ENCODE measurements at regions not wholly inside any gene's neighbourhood (a gene's known extent, or its start where the extent isn't known, plus 50 kb on each side); places are given as distances from the start of the nearest gene placed in this dataset.

DNA sequence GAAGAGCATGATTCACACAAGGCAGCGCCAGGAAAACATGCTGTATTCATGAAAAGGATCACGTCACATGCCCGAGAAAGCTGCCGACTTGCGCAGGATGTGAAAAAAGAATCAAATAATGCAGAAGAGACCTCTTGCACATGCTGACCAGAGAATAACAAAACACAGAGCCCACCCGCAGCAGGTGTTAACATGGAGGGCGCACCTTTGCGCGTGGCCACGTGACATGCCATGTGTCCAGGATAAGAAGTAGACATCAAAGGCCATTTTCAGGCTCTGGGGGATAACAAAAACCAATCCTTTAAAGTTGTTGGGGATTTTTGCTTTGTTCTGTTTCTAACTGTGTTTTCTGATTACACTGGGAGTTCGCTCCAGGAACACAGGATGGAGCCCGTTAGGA lies 1332.8 kb downstream of the ZPLD1 start:
- DNase-seq (ENCODE audit: low spot score): no peak

DNA sequence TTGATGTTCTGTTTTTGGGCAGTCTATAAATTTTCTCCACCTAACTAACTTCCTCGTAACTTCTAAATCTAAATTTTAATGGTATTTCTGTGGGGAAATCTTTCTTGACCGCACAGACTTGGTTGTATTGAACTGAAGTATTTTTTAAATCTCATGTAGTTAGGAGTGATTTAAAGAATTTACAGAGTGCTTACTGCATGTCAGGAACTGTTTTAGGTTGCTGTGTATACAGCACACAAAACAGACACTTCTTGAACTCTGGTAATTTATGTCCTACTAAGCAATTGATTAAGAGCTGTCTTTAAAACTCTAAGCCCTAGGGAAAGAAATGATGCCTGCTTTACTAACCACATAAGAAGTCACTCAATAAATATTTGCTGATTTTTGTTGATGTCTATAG lies 1350.2 kb downstream of the ZPLD1 start:
- DNase-seq (ENCODE audit: low spot score): no peak

DNA sequence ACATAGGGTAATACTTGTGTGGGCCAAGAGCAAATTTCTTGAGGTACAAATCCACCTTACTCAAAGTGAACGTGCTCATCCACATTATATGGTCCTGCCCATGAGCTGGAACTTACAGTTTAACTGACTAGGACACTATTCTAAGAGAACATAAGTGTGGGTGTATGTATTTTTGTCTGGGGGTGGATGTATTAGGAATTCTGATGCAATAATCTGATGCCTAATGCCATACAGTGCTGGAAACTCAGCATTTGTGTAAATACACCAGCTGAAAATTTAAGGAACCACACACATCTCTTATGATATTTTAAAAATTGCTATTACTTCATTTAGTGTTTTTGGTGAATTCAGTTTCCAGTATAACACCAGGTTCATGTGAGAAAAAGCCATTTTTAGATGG lies 1350.7 kb downstream of the ZPLD1 start:
- no peak for DNase-seq (ENCODE audit: low spot score)

DNA sequence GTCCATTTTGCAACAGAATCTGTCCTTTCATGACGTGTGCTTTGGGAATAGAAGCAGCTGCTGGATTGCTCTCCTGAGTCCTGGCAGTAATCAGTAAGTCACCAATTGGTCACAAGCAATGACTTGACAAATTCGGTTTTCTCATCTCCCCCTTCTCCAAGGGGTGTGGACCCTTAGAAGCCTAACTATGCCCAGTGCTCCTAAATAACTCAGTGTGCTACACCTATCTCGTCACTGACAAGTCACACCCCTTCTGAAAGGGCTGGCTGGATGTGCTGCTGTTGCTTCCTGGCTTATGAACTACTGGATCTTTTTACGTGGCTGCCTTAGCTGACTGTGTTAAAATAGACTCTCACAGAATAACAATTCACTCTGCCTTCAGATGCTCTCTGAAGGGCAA lies 1351.5 kb downstream of the ZPLD1 start:
- DNase-seq (ENCODE audit: low spot score): peak; percentile 4

DNA sequence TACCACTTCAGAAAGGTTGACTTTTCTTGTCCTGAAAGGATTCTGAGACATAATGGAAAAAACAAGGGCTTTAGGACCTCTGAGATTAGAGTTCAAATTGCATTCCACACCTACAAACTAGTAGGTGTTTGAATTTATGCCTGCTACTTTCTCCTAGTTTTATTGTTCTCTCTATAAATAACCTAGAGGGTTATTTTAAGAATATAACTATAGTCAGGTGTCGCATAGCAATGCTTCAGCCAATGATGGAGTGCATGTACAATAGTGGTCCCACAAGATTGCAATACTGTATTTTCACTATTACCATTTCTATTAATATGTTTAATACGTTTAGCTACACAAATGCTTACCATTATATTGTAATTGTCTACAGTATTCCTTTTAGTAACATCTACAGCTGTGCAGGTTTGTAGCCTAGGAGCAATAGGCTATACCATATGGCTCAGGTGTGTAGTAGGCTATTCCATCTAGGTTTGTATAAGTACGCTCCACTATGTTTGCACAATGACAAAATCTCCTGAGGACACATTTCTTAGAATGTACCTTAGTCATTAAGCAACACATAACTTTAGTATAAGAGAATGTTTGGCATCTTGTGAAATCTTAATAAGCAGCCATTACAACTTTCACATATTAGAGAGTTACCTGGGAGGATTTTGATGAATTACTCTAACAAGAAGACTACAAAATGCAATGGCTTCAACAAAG lies 1352.5 kb downstream of the ZPLD1 start:
- no peak for DNase-seq (ENCODE audit: low spot score)

DNA sequence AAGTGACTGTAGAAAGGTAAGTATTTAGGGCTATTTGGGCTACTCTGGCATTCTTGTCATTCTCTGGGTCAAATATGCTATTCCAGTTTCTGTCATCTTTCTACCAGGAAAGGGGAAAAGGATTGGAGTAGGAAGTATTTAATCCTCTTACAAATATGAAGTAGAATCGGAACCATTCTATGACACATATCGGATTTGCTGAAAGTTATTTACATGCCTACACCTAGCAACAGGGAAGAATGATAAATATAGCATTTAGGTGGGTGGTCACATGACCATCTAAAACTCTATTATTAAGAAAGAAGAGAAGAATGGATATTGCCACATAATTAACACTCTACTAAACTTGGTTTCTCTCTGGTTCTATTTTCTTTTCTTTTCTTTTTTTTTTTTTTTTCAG lies 1353.1 kb downstream of the ZPLD1 start:
- DNase-seq (ENCODE audit: low spot score): no peak

DNA sequence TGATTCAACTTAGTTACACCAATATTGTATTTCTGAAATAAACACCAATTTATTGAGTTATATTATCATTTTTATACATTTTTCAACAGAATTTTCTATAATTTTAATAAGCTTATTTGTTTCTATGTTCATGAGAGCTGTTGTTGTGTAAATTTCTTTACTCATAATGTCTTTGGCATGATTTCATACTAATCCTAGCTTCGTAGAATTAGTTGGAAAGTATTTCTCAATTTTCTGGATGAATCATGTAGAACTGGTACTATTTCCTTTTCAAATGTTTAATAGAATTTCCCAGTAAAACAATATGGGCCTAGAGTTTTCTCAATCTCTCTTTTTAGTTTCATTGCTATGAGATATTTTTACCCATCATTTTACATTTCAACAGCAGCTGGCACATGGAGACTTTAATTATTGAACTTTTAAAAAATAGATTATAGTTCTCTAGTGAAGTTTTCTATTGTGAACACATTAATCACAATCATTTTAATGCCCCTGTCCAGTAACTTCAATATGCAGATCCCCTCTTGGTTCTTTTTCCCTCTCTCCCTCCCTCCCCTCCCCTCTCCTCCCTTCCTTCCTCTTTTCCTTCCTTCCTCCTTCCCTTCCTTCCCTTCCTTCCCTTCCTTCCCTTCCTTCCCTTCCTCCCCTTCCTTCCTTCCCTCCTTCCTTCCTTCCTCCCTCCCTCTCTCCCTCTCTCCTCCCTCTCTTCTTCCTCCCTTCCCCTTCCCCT lies 1357.1 kb downstream of the ZPLD1 start:
- DNase-seq (ENCODE audit: low spot score): no peak

DNA sequence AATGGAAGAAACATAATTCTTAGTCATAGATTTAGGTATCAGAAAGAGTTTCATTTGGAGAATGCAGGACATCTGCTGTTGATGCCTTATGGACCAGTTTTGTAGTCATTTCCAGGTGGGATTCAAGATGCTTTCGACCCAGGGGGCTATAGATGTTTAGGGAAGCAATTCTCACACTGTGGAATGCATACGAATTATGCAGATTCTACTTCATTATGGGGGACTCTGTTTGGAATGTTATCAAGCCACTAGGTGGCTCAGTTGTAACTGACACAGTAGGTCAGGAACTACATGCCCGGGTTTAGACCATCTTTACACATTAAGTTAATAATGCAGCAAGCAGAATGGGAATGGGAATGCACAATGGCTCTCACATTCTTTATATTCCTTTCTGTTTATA lies 1359.8 kb downstream of the ZPLD1 start:
- DNase-seq (ENCODE audit: low spot score): peak; percentile 21

DNA sequence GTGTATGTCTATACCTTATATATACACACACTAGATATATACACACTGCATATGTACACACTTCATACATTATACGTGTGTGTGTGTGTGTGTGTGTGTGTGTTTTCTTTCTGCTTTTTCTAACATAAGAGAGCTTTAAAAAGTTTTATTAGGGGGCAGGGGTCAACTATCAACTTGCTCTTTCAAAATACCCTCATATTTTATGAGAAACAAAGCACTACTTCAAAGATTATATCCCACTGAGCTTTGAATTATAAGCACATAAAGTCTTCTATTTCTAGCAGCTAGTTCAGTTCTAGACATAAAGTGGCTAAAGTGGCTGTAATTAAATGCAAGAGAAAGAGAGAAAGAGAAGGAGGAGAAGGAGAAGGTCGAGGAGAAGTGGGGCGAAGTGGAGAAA lies 1361.3 kb downstream of the ZPLD1 start:
- DNase-seq (ENCODE audit: low spot score): no peak

DNA sequence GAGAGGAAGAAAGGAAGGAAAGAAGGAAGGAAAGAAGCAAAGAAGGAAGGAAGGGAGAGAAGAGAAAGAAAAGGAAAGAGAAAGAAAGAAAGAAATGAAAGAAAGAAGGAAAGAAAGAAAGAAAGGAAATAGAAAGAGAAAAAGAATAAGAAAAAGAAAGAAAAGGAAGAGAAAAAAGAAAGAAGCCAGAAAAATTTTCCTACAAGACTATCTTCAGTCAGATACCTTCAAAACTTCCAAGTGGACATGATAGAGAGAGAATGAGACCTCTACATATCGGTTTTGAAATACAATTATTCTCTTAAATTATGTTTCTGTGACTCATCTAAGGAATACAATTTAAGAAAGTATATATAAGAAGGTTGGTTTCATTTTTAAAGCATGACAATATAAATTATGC lies 1369.0 kb downstream of the ZPLD1 start:
- no peak for DNase-seq (ENCODE audit: low spot score)

DNA sequence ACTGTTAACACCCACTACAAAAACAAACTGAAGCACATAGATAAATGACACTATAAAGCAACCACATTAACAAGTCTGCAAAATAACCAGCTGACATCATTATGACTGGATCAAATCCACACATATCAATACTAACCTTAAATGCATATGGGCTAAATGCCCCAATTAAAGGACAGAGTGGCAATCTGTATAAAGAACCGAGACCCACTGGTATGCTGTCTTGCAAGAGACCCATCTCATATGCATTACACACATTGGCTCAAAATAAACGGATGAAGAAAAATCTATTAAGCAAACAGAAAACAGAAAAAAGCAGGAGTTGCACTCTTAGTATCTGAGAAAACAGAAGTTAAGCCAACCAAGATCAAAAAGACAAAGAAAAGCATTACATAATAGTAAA lies 1375.4 kb downstream of the ZPLD1 start:
- DNase-seq (ENCODE audit: low spot score): no peak

DNA sequence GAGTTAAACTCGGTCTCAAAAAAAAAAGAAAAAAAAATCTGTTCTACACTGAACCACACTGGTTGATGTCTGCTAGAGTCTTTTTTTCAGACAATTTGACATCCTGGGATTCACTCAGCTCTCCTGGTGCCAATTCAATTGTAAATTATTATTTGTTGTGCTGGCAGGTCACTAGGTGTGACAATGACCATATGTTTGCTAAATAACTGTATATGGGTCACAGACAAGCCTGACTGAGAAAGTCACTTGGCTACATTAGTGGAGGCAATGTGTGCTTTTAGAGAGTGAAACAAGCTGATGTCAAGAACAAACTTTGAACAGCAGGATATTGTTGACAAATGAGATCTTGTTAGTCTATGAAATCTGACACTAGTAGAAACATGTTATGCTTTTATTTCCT lies 1379.1 kb downstream of the ZPLD1 start:
- DNase-seq (ENCODE audit: low spot score): no peak

DNA sequence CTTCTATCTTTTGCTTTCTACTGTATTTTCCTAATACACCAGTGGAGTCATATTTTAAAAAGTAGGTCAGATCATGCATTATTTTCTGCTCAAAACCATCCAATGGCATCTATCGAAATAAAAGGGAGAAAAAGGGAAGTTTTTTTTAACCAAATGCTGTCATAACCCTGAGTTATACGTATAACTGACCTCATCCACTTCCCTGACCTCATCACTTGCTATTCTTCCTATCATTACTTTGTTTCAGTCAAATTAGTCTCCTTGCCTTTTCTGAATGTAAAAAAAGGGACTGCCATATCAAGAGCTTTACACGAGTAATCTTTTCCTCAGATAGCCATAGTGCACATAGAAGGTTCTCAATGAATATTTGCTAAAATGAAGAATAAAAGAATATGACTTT lies 1383.6 kb downstream of the ZPLD1 start:
- no peak for DNase-seq (ENCODE audit: low spot score)

DNA sequence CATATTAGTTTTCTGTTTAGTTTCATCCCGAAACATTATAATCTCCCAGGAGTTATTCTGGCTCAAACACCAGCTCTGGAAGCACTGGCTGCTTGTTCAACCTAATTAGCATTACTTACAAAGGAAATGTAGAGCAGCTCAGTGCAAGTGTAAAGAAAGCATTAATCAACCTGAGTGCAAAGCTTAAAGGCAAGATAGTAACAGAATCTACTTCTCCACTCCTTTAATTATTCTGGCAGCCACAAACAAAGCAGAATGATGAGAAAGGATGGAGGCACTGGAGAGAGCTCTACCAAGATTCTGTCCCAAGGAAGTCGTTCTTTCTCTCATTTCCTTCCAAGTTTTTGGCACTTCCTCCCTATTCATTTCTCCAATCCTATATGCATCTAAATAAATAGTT lies 1384.0 kb downstream of the ZPLD1 start:
- no peak for DNase-seq (ENCODE audit: low spot score)

DNA sequence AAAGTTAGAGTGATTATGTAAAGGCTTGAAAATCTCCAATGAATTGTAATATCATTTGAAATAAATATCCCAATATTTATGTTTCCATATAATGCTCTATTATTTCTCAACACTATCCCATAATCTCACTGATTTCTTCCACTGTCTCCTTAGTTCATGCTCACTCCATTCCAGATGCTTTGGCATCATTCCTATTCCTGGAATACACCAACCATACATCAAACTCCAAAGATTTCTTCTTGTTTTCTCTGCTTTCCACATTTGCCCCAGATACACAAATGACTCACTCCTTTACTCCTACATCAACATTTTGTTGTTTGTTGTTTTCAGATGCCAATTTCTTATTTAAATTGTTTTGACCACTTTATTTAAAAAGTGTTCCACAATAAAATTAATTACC lies 1390.8 kb downstream of the ZPLD1 start:
- DNase-seq (ENCODE audit: low spot score): no peak

DNA sequence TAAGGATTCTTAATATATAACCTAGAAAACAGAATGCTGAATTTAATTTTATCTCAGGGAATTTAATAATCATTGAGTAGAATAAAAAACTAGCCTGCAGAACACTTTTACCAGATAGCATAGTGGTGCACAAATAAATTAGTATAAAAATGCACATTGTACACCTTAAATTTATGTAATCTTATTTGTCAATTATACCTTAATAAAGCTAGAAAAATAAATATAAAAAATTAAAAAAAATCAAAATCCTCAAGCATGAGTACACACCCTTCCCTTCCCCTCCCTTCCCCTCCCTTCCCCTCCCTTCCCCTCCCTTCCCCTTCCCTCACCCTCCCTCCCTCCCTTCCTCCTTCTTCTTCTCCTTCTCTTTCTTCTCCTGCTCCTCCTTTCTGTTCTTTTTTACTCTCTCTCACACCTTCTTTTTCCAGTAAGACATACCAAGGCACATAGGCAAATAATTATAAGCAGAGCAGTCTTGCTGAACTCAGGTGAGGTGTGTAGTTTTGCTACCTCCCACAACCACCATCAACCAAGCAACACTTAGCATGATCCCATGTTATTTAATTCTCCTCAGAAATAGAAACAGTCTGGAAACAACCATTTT lies 1395.0 kb downstream of the ZPLD1 start:
- DNase-seq (ENCODE audit: low spot score): no peak

DNA sequence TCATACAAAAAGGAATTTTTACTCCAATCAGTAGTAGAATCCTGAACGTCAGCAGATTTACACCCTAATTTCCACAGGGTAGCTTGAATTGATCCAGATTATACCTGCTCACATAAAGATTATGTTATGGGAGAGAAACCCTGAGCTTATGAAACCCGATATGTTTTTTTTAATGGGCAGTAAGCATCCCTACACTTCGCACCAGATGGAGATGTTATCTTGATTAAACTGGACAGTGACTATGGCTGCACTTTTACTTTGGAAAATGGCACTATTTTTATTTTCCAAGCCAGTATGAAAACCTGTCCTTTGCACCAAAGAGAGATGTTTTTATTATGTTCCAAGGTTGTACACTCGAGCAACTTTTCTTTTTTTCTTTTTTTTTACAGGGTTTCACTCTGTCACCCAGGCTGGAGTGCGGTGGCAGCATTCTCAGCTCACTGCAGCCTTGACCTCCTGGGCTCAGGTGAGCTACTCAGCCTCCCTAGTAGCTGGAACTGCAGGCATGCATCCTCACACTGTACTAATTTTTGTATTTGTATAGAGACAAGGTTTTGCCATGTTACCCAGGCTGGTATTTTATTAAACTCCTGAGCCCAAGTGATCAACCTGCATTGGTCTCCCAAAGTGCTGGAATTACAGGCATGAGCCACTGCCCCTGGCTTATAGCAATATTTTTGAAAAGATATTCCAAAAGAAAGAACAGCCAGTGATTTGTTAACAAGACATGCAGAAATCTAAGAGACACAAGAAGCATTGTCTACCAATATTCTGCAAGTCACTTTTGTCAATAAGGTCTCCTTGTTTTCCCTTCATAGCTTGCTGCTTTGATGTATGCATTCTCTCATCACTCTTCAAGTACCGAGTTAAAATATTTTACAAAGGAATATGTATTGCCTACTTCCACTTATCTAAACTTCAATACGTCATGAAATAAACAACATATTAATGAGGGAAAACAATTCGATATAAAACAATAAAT lies 1412.6 kb downstream of the ZPLD1 start:
- DNase-seq (ENCODE audit: low spot score): peak; percentile 60

DNA sequence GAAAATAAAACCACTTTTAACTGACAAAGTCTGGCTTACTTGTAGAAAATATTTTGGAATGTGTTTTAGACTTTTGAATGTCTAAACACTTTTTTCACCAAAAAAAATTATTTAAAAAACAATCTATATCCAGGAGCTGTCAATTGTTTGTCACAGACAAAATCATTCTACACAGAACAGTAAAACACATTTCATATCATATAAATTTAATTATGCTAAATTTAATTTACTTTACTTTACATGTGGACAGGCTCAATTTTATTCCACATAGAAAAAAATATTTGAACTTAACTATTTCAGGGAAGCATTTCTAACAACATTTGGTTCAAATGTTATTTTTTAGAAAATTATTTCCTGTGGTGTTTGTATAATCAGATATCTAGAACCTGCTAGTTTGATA lies 1417.0 kb downstream of the ZPLD1 start:
- peak; percentile 58 for DNase-seq (ENCODE audit: low spot score)

DNA sequence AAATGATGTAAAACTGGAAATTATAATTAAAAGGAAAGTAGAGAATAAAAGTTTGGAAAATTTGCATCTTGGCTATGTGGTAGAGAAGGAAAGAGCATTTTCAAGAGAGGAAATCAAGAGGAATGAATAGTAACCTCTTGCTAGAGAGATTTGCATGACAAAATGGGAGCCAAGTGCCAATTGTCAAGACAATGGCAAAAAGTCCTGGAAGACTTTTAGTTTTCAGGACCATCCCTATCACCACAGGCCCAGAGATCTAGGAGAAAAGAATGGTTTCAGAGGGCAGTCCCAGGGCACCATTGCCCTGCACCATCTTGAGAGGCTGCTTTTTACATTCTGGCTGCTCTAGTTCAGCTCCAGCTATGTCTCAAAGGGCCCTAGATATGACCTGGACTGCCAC lies 1427.6 kb downstream of the ZPLD1 start:
- no peak for DNase-seq (ENCODE audit: low spot score)

DNA sequence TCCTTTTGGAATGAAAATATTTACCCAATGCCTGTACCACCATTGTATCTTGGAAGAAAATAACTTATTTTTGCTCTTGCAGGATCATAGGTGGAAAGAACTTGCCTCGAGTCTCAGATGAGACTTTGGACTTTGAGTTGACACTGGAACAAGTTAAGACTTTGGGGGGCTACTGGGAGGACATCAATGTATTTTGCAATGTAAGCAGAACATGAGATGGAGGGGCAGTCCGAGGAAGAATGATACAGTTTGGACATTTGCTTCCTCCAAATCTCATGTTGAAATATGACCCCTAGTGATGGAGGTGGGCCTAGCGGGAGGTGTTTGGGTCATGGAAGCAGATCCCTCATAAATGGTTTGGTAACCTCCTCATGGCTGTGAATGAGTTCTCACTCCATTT lies 1428.6 kb downstream of the ZPLD1 start:
- DNase-seq (ENCODE audit: low spot score): no peak

DNA sequence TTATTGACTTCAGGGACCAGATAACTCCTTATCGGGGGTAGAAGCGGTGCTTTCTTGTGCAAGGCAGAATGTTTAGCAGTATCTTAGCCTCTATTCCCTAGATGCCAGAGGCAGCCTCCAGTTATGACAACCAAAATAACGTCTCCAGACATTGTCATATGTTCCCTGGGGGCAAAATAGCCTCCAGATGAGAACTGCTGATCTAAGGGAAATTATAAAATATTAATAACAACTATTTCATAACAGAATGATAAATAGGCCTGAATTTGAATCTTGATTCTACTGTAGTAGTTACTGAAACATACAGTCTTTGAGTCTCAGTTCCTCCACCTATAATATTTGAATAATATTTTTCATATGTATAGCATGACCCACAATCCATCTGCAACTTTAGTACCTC lies 1431.3 kb downstream of the ZPLD1 start:
- DNase-seq (ENCODE audit: low spot score): no peak

DNA sequence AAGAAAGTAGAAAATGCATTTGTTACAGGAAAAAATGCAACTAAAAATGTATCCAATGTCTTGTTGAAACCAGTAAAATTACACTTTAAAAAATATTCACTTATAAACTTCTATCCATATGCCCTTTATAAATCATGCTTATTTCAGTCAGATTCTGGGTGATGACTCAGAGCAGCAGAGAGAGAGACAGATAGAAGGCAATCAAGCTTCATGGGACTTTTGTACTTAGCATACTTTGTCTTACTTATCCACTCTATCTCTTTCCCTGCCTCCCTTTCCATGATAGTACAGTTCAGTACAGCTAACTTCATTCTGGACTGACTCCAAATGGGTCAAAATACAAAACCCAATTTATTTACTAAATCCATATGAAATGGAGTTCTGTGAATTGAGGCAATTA lies 1438.2 kb downstream of the ZPLD1 start:
- DNase-seq (ENCODE audit: low spot score): no peak
